NCI-H1105 treated with DMSO at 0.1 percent for 48 hours (cell line): ENCODE measurements at regions not wholly inside any gene's neighbourhood (a gene's known extent, or its start where the extent isn't known, plus 50 kb on each side); places are given as distances from the start of the nearest gene placed in this dataset.

Experiments
- DNase-seq: peaks from one replicate; lab custom pipeline; 2025; lab: John Stamatoyannopoulos, UW

GRCh38 chr6:148653138-148653776 is 93.6 kb upstream of the UST start:
- peak; percentile 8 for DNase-seq

- DNase-seq, result no peak
Observed at GRCh38 chr6:148657048-148657447, 89.8 kb upstream of the UST start.

GRCh38 chr6:148658681-148659430 is 88.0 kb upstream of the UST start:
- no peak for DNase-seq

GRCh38 chr6:148667395-148667794 is 79.4 kb upstream of the UST start:
- DNase-seq, result no peak

GRCh38 chr6:148671085-148671484 is 75.7 kb upstream of the UST start:
- DNase-seq, result no peak

GRCh38 chr6:148671952-148672351 is 74.9 kb upstream of the UST start:
- no peak for DNase-seq

- DNase-seq, result no peak
Observed at GRCh38 chr6:148674306-148674705, 72.5 kb upstream of the UST start.

- no peak for DNase-seq
Observed at GRCh38 chr6:148677594-148678476, 69.0 kb upstream of the UST start.

- no peak for DNase-seq
Observed at GRCh38 chr6:148678682-148679081, 68.1 kb upstream of the UST start.

GRCh38 chr6:148681666-148682065 is 65.2 kb upstream of the UST start:
- DNase-seq, result no peak

- DNase-seq, result no peak
Observed at GRCh38 chr6:148682252-148682651, 64.6 kb upstream of the UST start.

- DNase-seq, result no peak
Observed at GRCh38 chr6:148682990-148683389, 63.8 kb upstream of the UST start.

GRCh38 chr6:148689168-148689567 is 57.7 kb upstream of the UST start:
- DNase-seq, result no peak

GRCh38 chr6:148693882-148694484 is 52.8 kb upstream of the UST start:
- no peak for DNase-seq
